ENCODE measurements at regions not wholly inside any gene's neighbourhood (a gene's known extent, or its start where the extent isn't known, plus 50 kb on each side); places are given as distances from the start of the nearest gene placed in this dataset.

GRCh38 chr11:19306179-19306944 is 65.6 kb upstream of the E2F8 start:
- no peak overlapping the region for H3K4me3 ChIP-seq (ENCODE audit: low read length)
- no peaks in the 10 kb centered on the region for H3K4me1 ChIP-seq (ENCODE audit: control insufficient read depth, insufficient read depth, low read length)
- H3K27me3 ChIP-seq (ENCODE audit: control insufficient read depth, insufficient read depth, low read length) = no peaks in the 10 kb centered on the region
- DNase-seq (ENCODE audit: low read depth, low spot score) = no peak
- H3K9me3 ChIP-seq (ENCODE audit: control insufficient read depth, insufficient read depth, low read length) = no peaks in the 10 kb centered on the region
- no CpG with 5 or more reads among the region's 9 CpGs for WGBS (ENCODE audit: insufficient coverage, insufficient read length)
- H3K27ac ChIP-seq (ENCODE audit: low read length) = no peak overlapping the region
- no peaks in the 10 kb centered on the region for H3K36me3 ChIP-seq (ENCODE audit: control insufficient read depth, insufficient read depth, low read length)

- Histone ChIP-seq H3K36me3 (ENCODE audit: control insufficient read depth, insufficient read depth, low read length) (no peaks in the 10 kb centered on the region), H3K4me1 (ENCODE audit: control insufficient read depth, insufficient read depth, low read length) (no peaks in the 10 kb centered on the region), H3K27ac (ENCODE audit: low read length) (no peak overlapping the region), H3K27me3 (ENCODE audit: control insufficient read depth, insufficient read depth, low read length) (no peaks in the 10 kb centered on the region), H3K4me3 (ENCODE audit: low read length) (no peak overlapping the region), H3K9me3 (ENCODE audit: control insufficient read depth, insufficient read depth, low read length) (no peaks in the 10 kb centered on the region)
- WGBS (ENCODE audit: insufficient coverage, insufficient read length) = no CpG with 5 or more reads among the region's 1 CpG
- DNase-seq (ENCODE audit: low read depth, low spot score) = no peak
These were observed 60.6 kb upstream of the E2F8 start for GRCh38 chr11:19301361-19301760.

- no peaks in the 10 kb centered on the region for H3K9me3 ChIP-seq (ENCODE audit: control insufficient read depth, insufficient read depth, low read length)
- no peaks in the 10 kb centered on the region for H3K36me3 ChIP-seq (ENCODE audit: control insufficient read depth, insufficient read depth, low read length)
- H3K27me3 ChIP-seq (ENCODE audit: control insufficient read depth, insufficient read depth, low read length) = no peaks in the 10 kb centered on the region
- no peak overlapping the region for H3K27ac ChIP-seq (ENCODE audit: low read length)
- H3K4me3 ChIP-seq (ENCODE audit: low read length) = no peak overlapping the region
- no peak for DNase-seq (ENCODE audit: low read depth, low spot score)
- no peaks in the 10 kb centered on the region for H3K4me1 ChIP-seq (ENCODE audit: control insufficient read depth, insufficient read depth, low read length)
- no CpG with 5 or more reads among the region's 4 CpGs for WGBS (ENCODE audit: insufficient coverage, insufficient read length)
These were observed 53.7 kb upstream of the E2F8 start for GRCh38 chr11:19294444-19294843.

DNA sequence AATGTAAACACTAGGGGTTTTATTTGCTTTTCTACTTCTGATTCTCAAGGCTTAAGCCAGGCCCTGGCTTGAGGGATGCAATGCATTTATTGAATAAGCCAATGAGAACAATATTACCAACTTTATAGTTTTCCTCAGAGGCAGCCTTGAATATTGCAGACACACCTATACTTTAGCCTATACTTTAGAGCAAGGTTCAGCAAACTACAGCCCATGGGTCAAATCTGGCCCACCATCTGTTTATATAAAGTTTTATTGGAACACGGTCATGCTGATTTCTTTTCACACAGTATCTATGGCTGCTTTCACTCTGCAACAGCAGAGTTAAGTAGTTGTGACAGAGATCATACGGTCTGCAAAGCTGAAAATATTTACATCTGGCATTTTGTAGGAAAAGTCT is 50.3 kb upstream of the E2F8 start:
- H3K4me3 ChIP-seq (ENCODE audit: low read length) = no peak overlapping the region
- H3K4me1 ChIP-seq (ENCODE audit: control insufficient read depth, insufficient read depth, low read length) = no peaks in the 10 kb centered on the region
- H3K27ac ChIP-seq (ENCODE audit: low read length) = no peak overlapping the region
- no peaks in the 10 kb centered on the region for H3K27me3 ChIP-seq (ENCODE audit: control insufficient read depth, insufficient read depth, low read length)
- no peaks in the 10 kb centered on the region for H3K9me3 ChIP-seq (ENCODE audit: control insufficient read depth, insufficient read depth, low read length)
- no CpG with 5 or more reads among the region's 2 CpGs for WGBS (ENCODE audit: insufficient coverage, insufficient read length)
- DNase-seq (ENCODE audit: low read depth, low spot score) = no peak
- H3K36me3 ChIP-seq (ENCODE audit: control insufficient read depth, insufficient read depth, low read length) = no peaks in the 10 kb centered on the region

Measured in iPS DF 6.9 (cell line).